ENCODE measurements at regions not wholly inside any gene's neighbourhood (a gene's known extent, or its start where the extent isn't known, plus 50 kb on each side); places are given as distances from the start of the nearest gene placed in this dataset.

DNA sequence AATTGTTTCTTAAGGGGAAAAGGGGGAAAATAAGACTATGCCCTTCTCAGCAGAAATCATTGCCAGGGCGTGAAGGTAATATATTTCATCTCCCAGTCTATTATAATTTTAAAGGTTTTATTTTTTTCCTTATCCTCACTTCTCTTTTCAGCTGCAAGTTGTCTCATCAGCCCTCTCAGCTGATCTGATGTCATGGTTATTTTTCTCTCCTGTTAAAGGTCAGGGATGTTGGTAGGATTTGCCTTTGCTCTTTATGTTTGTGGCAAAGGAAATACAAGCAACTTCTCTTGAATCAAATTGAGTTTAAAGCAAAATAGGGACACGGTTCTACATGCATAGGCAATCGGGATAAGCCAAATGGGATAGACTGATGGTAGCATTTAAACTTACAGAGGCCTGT, 946.9 kb downstream of the SORCS1 start:
- H4K20me1 ChIP-seq: no peaks in the 10 kb centered on the region
- no peaks in the 10 kb centered on the region for H3K27me3 ChIP-seq
- H3K27ac ChIP-seq: no peak overlapping the region
- no peaks in the 10 kb centered on the region for H3K36me3 ChIP-seq
- no peak overlapping the region for H3K4me2 ChIP-seq
- no peak overlapping the region for H3K4me3 ChIP-seq
- H3K4me1 ChIP-seq: no peaks in the 10 kb centered on the region
- TF ChIP-seq Cebpa-rat (IDR thresholded peaks at IDR 0.05): no peak
- H3K9me3 ChIP-seq: no peaks in the 10 kb centered on the region
- no peak overlapping the region for H3K9ac ChIP-seq

DNA sequence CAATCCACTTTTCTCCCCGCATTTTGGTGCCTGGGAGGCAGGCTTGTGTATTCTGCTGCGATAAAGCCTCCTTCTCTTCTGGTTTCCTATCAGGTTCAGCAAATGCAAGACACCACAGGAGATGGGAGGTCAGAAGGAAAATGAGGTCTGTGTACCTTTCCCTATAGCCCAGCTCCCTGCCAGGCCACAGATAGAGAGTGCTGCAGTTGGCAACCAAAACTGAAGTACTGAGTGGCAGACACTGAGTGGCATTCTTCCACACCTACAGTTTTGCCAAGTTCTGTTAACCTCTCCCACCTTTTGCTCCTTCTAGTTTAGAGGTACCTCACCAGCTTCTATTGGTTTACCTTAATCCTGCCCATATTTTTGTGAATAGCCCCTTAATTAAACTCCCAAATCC, 948.4 kb downstream of the SORCS1 start:
- Histone ChIP-seq H3K9me3 (no peaks in the 10 kb centered on the region), H3K36me3 (no peaks in the 10 kb centered on the region), H4K20me1 (no peaks in the 10 kb centered on the region), H3K4me3 (no peak overlapping the region), H3K27me3 (no peaks in the 10 kb centered on the region), H3K27ac (no peak overlapping the region), H3K9ac (no peak overlapping the region), H3K4me1 (no peaks in the 10 kb centered on the region), H3K4me2 (no peak overlapping the region)
- no peak for TF ChIP-seq Cebpa-rat (IDR thresholded peaks at IDR 0.05)

- Histone ChIP-seq H3K27me3 (no peaks in the 10 kb centered on the region), H3K27ac (no peak overlapping the region), H3K4me3 (no peak overlapping the region), H3K9me3 (no peaks in the 10 kb centered on the region), H3K4me1 (no peaks in the 10 kb centered on the region), H3K9ac (no peak overlapping the region), H3K4me2 (no peak overlapping the region), H3K36me3 (no peaks in the 10 kb centered on the region), H4K20me1 (no peaks in the 10 kb centered on the region)
- no peak for TF ChIP-seq Cebpa-rat (IDR thresholded peaks at IDR 0.05)
These were observed 950.3 kb downstream of the SORCS1 start for GRCh38 chr10:106214243-106214642.

GRCh38 chr10:106213493-106213892, 951.0 kb downstream of the SORCS1 start:
- H4K20me1 ChIP-seq: no peaks in the 10 kb centered on the region
- TF ChIP-seq Cebpa-rat (IDR thresholded peaks at IDR 0.05): no peak
- no peak overlapping the region for H3K4me3 ChIP-seq
- H3K4me2 ChIP-seq: no peak overlapping the region
- no peaks in the 10 kb centered on the region for H3K9me3 ChIP-seq
- no peak overlapping the region for H3K27ac ChIP-seq
- no peaks in the 10 kb centered on the region for H3K27me3 ChIP-seq
- H3K9ac ChIP-seq: no peak overlapping the region
- H3K4me1 ChIP-seq: no peaks in the 10 kb centered on the region
- no peaks in the 10 kb centered on the region for H3K36me3 ChIP-seq

DNA sequence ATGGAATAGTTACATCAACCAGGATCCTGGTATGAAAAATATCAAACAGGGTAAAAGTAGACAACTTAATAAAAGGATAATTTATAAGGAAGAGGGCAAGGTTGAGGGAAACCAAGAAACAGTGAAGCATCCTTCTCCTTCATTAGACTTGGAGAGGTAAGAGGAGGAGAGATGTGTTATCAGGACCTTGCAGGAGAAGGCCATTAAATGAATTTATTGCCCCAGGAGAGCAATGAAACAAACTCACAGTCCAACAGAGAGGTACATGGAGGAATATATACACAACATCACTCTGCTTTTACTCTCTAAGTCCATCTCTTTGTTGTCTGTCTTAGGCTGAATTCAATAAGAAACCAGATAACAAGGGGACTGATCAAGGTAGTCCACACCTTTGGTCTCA, 966.2 kb downstream of the SORCS1 start:
- Histone ChIP-seq H3K36me3 (no peaks in the 10 kb centered on the region), H3K4me2 (no peak overlapping the region), H4K20me1 (no peaks in the 10 kb centered on the region), H3K9ac (no peak overlapping the region), H3K27me3 (no peaks in the 10 kb centered on the region), H3K4me1 (no peaks in the 10 kb centered on the region), H3K9me3 (no peaks in the 10 kb centered on the region), H3K27ac (no peak overlapping the region), H3K4me3 (no peak overlapping the region)
- TF ChIP-seq Cebpa-rat (IDR thresholded peaks at IDR 0.05): no peak

GRCh38 chr10:106189292-106189691, 975.2 kb downstream of the SORCS1 start:
- no peak overlapping the region for H3K27ac ChIP-seq
- no peak overlapping the region for H3K9ac ChIP-seq
- no peaks in the 10 kb centered on the region for H3K27me3 ChIP-seq
- no peaks in the 10 kb centered on the region for H4K20me1 ChIP-seq
- H3K4me1 ChIP-seq: no peaks in the 10 kb centered on the region
- no peaks in the 10 kb centered on the region for H3K9me3 ChIP-seq
- no peak overlapping the region for H3K4me3 ChIP-seq
- no peaks in the 10 kb centered on the region for H3K36me3 ChIP-seq
- H3K4me2 ChIP-seq: no peak overlapping the region
- TF ChIP-seq Cebpa-rat (IDR thresholded peaks at IDR 0.05): no peak

- H3K36me3 ChIP-seq: no peaks in the 10 kb centered on the region
- no peaks in the 10 kb centered on the region for H3K27me3 ChIP-seq
- no peak overlapping the region for H3K4me3 ChIP-seq
- no peak overlapping the region for H3K9ac ChIP-seq
- H3K27ac ChIP-seq: no peak overlapping the region
- H4K20me1 ChIP-seq: no peaks in the 10 kb centered on the region
- no peaks in the 10 kb centered on the region for H3K9me3 ChIP-seq
- no peak for TF ChIP-seq Cebpa-rat (IDR thresholded peaks at IDR 0.05)
- H3K4me2 ChIP-seq: no peak overlapping the region
- no peaks in the 10 kb centered on the region for H3K4me1 ChIP-seq
These were observed 978.6 kb downstream of the SORCS1 start for GRCh38 chr10:106185951-106186350.

GRCh38 chr10:106183041-106183440, 981.5 kb downstream of the SORCS1 start:
- no peak for TF ChIP-seq Cebpa-rat (IDR thresholded peaks at IDR 0.05)
- H3K4me2 ChIP-seq: no peak overlapping the region
- no peaks in the 10 kb centered on the region for H3K9me3 ChIP-seq
- H3K27me3 ChIP-seq: no peaks in the 10 kb centered on the region
- no peak overlapping the region for H3K4me3 ChIP-seq
- H4K20me1 ChIP-seq: no peaks in the 10 kb centered on the region
- no peak overlapping the region for H3K27ac ChIP-seq
- no peaks in the 10 kb centered on the region for H3K36me3 ChIP-seq
- no peak overlapping the region for H3K9ac ChIP-seq
- H3K4me1 ChIP-seq: no peaks in the 10 kb centered on the region

- Histone ChIP-seq H3K4me3 (no peak overlapping the region), H3K9ac (no peak overlapping the region), H3K4me2 (no peak overlapping the region), H3K27ac (no peak overlapping the region), H3K36me3 (no peaks in the 10 kb centered on the region), H3K4me1 (no peaks in the 10 kb centered on the region), H4K20me1 (no peaks in the 10 kb centered on the region), H3K9me3 (no peaks in the 10 kb centered on the region), H3K27me3 (no peaks in the 10 kb centered on the region)
- no peak for TF ChIP-seq Cebpa-rat (IDR thresholded peaks at IDR 0.05)
These were observed 982.0 kb downstream of the SORCS1 start for GRCh38 chr10:106182542-106182941.

- Histone ChIP-seq H3K4me2 (no peak overlapping the region), H3K4me1 (no peaks in the 10 kb centered on the region), H3K36me3 (no peaks in the 10 kb centered on the region), H4K20me1 (no peaks in the 10 kb centered on the region), H3K9ac (no peak overlapping the region), H3K27me3 (no peaks in the 10 kb centered on the region), H3K4me3 (no peak overlapping the region), H3K27ac (no peak overlapping the region), H3K9me3 (no peaks in the 10 kb centered on the region)
- no peak for TF ChIP-seq Cebpa-rat (IDR thresholded peaks at IDR 0.05)
These were observed 983.0 kb downstream of the SORCS1 start for GRCh38 chr10:106181501-106181900.

DNA sequence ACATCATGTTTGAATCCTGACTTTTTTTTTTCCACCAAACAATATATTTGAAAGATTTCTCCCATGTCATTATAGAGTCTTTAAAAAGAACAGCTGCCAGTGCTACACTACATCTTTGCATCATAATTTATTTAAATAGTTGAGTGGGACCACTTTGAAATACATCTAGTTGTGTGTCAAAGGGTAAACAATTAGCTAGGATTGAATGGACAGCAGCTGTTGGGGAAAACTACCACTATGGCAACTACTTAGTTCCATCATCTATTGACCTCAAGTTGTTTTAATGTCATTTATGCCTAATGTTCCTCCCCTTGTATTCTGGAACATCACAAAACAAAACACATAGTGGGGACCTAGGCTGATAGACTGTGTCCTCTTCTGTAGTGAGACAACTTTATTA, 985.1 kb downstream of the SORCS1 start:
- no peak overlapping the region for H3K27ac ChIP-seq
- H3K9ac ChIP-seq: no peak overlapping the region
- no peaks in the 10 kb centered on the region for H3K36me3 ChIP-seq
- no peak for TF ChIP-seq Cebpa-rat (IDR thresholded peaks at IDR 0.05)
- H3K4me1 ChIP-seq: no peaks in the 10 kb centered on the region
- H4K20me1 ChIP-seq: no peaks in the 10 kb centered on the region
- no peak overlapping the region for H3K4me2 ChIP-seq
- no peaks in the 10 kb centered on the region for H3K27me3 ChIP-seq
- H3K9me3 ChIP-seq: no peaks in the 10 kb centered on the region
- H3K4me3 ChIP-seq: no peak overlapping the region

Measured in BLaER1 (cell line).